HEK293 (cell line): ENCODE measurements at regions not wholly inside any gene's neighbourhood (a gene's known extent, or its start where the extent isn't known, plus 50 kb on each side); places are given as distances from the start of the nearest gene placed in this dataset.

Source experiments
- CTCF ChIA-PET: fragments of 350-600 bp; formaldehyde crosslinking; extraction: SDS; loops from one replicate; lab custom pipeline; 2021; ENCODE audit warnings: antibody characterized with exemption; lab: Yijun Ruan, JAX
- POLR2A ChIA-PET: fragments of 300-600 bp; formaldehyde crosslinking; extraction: SDS; loops from one replicate; lab custom pipeline; 2020; ENCODE audit warnings: antibody characterized with exemption, inconsistent platforms; lab: Yijun Ruan, JAX
- H3K27ac ChIP-seq: fragments of 200-500 bp; sonication (Bioruptor generic); 2 replicates; pipeline ENCODE4 v1.5.1; 2014; ENCODE audit warnings: low read depth, low read length, control low read depth, inconsistent platforms; ENCODE audit errors: extremely low read depth
- H3K36me3 ChIP-seq, 2 experiments: fragments of 200-500 bp in 1 of 2; sonication (Bioruptor generic) in 1 of 2; 1 replicate in 1 of 2; 2 replicates in 1 of 2; pipeline ENCODE4 v1.5.1; 2014 to 2017; ENCODE audit warnings: inconsistent platforms in 2 of 2, low read length in 2 of 2; ENCODE audit not compliant: control insufficient read depth in 2 of 2, insufficient read depth in 1 of 2
- H3K4me1 ChIP-seq: fragments of 200-500 bp; sonication (Bioruptor generic); 2 replicates; pipeline ENCODE4 v1.5.1; 2014; ENCODE audit warnings: mild to moderate bottlenecking, low read length, inconsistent platforms; ENCODE audit not compliant: control insufficient read depth, insufficient read depth
- H3K4me3 ChIP-seq: 2 replicates; pipeline ENCODE4 v1.5.1; 2011; ENCODE audit warnings: low read depth, mild to moderate bottlenecking, control low read depth, low read length, moderate library complexity
- H3K9me3 ChIP-seq: fragments of 200-500 bp; sonication (Bioruptor generic); 2 replicates; pipeline ENCODE4 v1.5.1; 2014; ENCODE audit warnings: low read depth, low read length, inconsistent platforms; ENCODE audit not compliant: control insufficient read depth, insufficient read depth
- GLI4 ChIP-seq: fragments of 450-650 bp; formaldehyde crosslinking; IDR thresholded peaks from 2 replicates; pipeline ENCODE4 v1.5.1; 2016; ENCODE audit warnings: missing biosample characterization, missing genetic modification characterization
- HOXA7 ChIP-seq: sonication (generic); formaldehyde crosslinking; IDR thresholded peaks from 2 replicates; pipeline ENCODE4 v1.8.1; 2022; ENCODE audit warnings: missing genetic modification reagents, borderline replicate concordance
- HOXC10 ChIP-seq: sonication (generic); formaldehyde crosslinking; IDR thresholded peaks from 2 replicates; pipeline ENCODE4 v1.8.1; 2023; ENCODE audit warnings: mild to moderate bottlenecking, missing genetic modification reagents
- KLF1 ChIP-seq: fragments of 450-650 bp; formaldehyde crosslinking; IDR thresholded peaks from 2 replicates; pipeline ENCODE4 v1.5.1; 2016; ENCODE audit warnings: missing biosample characterization, missing genetic modification characterization
- PATZ1 ChIP-seq: fragments of 450-650 bp; formaldehyde crosslinking; IDR thresholded peaks from 2 replicates; pipeline ENCODE4 v1.5.1; 2016; ENCODE audit warnings: missing biosample characterization, missing genetic modification characterization
- SCRT1 ChIP-seq: fragments of 450-650 bp; formaldehyde crosslinking; IDR thresholded peaks from 2 replicates; pipeline ENCODE4 v1.5.1; 2016; ENCODE audit warnings: missing biosample characterization, missing genetic modification characterization, borderline replicate concordance
- ZBTB1 ChIP-seq: fragments of 450-650 bp; formaldehyde crosslinking; IDR thresholded peaks from 2 replicates; pipeline ENCODE4 v1.5.1; 2016; ENCODE audit warnings: missing biosample characterization, missing genetic modification characterization
- ZBTB49 ChIP-seq: fragments of 450-650 bp; formaldehyde crosslinking; IDR thresholded peaks from 2 replicates; pipeline ENCODE4 v1.5.1; 2016; ENCODE audit warnings: missing biosample characterization, missing genetic modification characterization, low read depth
- ZNF121 ChIP-seq: fragments of 450-650 bp; formaldehyde crosslinking; IDR thresholded peaks from 2 replicates; pipeline ENCODE4 v1.5.1; 2016; ENCODE audit warnings: missing biosample characterization, missing genetic modification characterization
- ZNF169 ChIP-seq: fragments of 450-650 bp; formaldehyde crosslinking; IDR thresholded peaks from 2 replicates; pipeline ENCODE4 v1.5.1; 2016; ENCODE audit warnings: missing biosample characterization, missing genetic modification characterization
- ZNF174 ChIP-seq: fragments of 450-650 bp; formaldehyde crosslinking; IDR thresholded peaks from 2 replicates; pipeline ENCODE4 v1.5.0; 2017; ENCODE audit warnings: missing biosample characterization, mild to moderate bottlenecking, missing genetic modification characterization
- ZNF175 ChIP-seq: fragments of 450-650 bp; formaldehyde crosslinking; IDR thresholded peaks from 2 replicates; pipeline ENCODE4 v1.5.1; 2016; ENCODE audit warnings: missing biosample characterization, missing genetic modification characterization
- ZNF18 ChIP-seq: fragments of 450-650 bp; formaldehyde crosslinking; IDR thresholded peaks from 2 replicates; pipeline ENCODE4 v1.5.1; 2016; ENCODE audit warnings: missing biosample characterization, missing genetic modification characterization
- ZNF248 ChIP-seq: fragments of 450-650 bp; formaldehyde crosslinking; IDR thresholded peaks from 2 replicates; pipeline ENCODE4 v1.5.1; 2017; ENCODE audit warnings: missing biosample characterization, missing genetic modification characterization
- ZNF335 ChIP-seq: fragments of 450-650 bp; formaldehyde crosslinking; conservative IDR thresholded peaks from 2 replicates; pipeline ENCODE4 v1.5.1; 2016; ENCODE audit warnings: missing biosample characterization, missing genetic modification characterization
- ZNF350 ChIP-seq: fragments of 450-650 bp; formaldehyde crosslinking; IDR thresholded peaks from 2 replicates; pipeline ENCODE4 v1.5.0; 2017; ENCODE audit warnings: missing biosample characterization, mild to moderate bottlenecking, missing genetic modification characterization
- ZNF549 ChIP-seq: fragments of 450-650 bp; IDR thresholded peaks from 2 replicates; pipeline ENCODE4 v1.5.1; 2018; ENCODE audit warnings: missing biosample characterization, missing genetic modification characterization, mild to moderate bottlenecking, inconsistent platforms, moderate library complexity
- ZNF791 ChIP-seq: fragments of 450-650 bp; formaldehyde crosslinking; IDR thresholded peaks from 2 replicates; pipeline ENCODE4 v1.5.1; 2016; ENCODE audit warnings: missing biosample characterization, missing genetic modification characterization
- ZNF837 ChIP-seq: fragments of 450-650 bp; formaldehyde crosslinking; IDR thresholded peaks from 2 replicates; pipeline ENCODE4 v1.5.1; 2016; ENCODE audit warnings: missing biosample characterization, missing genetic modification characterization
- ZXDB ChIP-seq: fragments of 450-650 bp; formaldehyde crosslinking; IDR thresholded peaks from 2 replicates; pipeline ENCODE4 v1.5.1; 2016; ENCODE audit warnings: missing biosample characterization, missing genetic modification characterization
- TF ChIP-seq, protein P1 (sequence below): fragments of 450-650 bp; formaldehyde crosslinking; IDR thresholded peaks from 2 replicates; pipeline ENCODE4 v1.5.1; 2016; ENCODE audit warnings: missing biosample characterization, missing genetic modification characterization
- TF ChIP-seq, protein P2 (sequence below): fragments of 450-650 bp; formaldehyde crosslinking; IDR thresholded peaks from 2 replicates; pipeline ENCODE4 v1.5.1; 2016; ENCODE audit warnings: missing biosample characterization, missing genetic modification characterization, borderline replicate concordance
- TF ChIP-seq, protein P3 (sequence below): fragments of 450-650 bp; formaldehyde crosslinking; IDR thresholded peaks from 2 replicates; pipeline ENCODE4 v1.5.1; 2017; ENCODE audit warnings: missing biosample characterization, missing genetic modification characterization

GRCh38 chr6:153702671-153703070 lies 336.4 kb upstream of the OPRM1 start (continued):
- no peak for TF ChIP-seq ZNF174 (tag by site-specific recombination)
- TF ChIP-seq ZXDB = no peak
- no peak for TF ChIP-seq ZNF837
- TF ChIP-seq, protein P1, sequence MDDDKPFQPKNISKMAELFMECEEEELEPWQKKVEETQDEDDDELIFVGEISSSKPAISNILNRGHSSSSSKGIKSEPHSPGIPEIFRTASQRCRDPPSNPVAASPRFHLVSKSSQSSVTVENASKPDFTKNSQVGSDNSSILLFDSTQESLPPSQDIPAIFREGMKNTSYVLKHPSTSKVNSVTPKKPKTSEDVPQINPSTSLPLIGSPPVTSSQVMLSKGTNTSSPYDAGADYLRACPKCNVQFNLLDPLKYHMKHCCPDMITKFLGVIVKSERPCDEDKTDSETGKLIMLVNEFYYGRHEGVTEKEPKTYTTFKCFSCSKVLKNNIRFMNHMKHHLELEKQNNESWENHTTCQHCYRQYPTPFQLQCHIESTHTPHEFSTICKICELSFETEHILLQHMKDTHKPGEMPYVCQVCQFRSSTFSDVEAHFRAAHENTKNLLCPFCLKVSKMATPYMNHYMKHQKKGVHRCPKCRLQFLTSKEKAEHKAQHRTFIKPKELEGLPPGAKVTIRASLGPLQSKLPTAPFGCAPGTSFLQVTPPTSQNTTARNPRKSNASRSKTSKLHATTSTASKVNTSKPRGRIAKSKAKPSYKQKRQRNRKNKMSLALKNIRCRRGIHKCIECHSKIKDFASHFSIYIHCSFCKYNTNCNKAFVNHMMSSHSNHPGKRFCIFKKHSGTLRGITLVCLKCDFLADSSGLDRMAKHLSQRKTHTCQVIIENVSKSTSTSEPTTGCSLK (tag by site-specific recombination) = no peak
- TF ChIP-seq ZBTB49 (tag by site-specific recombination) = no peak
- no peak for TF ChIP-seq HOXC10

DNA sequence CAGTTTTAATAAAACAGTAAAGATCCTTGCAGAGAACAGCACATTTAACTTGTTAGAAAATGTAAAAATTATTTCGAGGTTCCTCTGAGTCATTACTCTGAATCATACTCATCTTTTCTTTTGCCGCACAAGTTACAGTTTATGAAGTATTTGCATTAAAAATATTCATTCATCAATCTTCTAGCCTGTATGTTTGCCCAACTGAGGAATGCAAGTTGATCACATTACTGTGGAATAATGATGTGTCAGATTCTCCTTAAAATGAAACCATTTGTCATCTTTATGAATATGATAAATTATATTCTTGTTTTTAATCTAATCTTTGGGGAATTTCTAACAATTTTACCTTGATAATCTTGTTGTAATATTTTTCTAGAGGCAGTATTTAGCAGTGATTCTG lies 340.4 kb upstream of the OPRM1 start:
- Histone ChIP-seq H3K9me3 (no peaks in the 10 kb centered on the region), H3K4me3 (no peak overlapping the region), H3K27ac (no peak overlapping the region), H3K36me3 (no peaks in the 10 kb centered on the region), H3K4me1 (no peaks in the 10 kb centered on the region)
- ChIA-PET CTCF (no interaction called here), POLR2A (no interaction called here)
- TF ChIP-seq ZNF791 (tag by site-specific recombination) (no peak), ZNF248 (no peak), SCRT1 (tag by site-specific recombination) (no peak), ZNF18 (tag by site-specific recombination) (no peak), HOXA7 (CRISPR knock-in tag) (no peak), ZNF121 (tag by site-specific recombination) (no peak), ZNF549 (tag by site-specific recombination) (no peak), GLI4 (tag by site-specific recombination) (no peak)
- TF ChIP-seq, protein P2, sequence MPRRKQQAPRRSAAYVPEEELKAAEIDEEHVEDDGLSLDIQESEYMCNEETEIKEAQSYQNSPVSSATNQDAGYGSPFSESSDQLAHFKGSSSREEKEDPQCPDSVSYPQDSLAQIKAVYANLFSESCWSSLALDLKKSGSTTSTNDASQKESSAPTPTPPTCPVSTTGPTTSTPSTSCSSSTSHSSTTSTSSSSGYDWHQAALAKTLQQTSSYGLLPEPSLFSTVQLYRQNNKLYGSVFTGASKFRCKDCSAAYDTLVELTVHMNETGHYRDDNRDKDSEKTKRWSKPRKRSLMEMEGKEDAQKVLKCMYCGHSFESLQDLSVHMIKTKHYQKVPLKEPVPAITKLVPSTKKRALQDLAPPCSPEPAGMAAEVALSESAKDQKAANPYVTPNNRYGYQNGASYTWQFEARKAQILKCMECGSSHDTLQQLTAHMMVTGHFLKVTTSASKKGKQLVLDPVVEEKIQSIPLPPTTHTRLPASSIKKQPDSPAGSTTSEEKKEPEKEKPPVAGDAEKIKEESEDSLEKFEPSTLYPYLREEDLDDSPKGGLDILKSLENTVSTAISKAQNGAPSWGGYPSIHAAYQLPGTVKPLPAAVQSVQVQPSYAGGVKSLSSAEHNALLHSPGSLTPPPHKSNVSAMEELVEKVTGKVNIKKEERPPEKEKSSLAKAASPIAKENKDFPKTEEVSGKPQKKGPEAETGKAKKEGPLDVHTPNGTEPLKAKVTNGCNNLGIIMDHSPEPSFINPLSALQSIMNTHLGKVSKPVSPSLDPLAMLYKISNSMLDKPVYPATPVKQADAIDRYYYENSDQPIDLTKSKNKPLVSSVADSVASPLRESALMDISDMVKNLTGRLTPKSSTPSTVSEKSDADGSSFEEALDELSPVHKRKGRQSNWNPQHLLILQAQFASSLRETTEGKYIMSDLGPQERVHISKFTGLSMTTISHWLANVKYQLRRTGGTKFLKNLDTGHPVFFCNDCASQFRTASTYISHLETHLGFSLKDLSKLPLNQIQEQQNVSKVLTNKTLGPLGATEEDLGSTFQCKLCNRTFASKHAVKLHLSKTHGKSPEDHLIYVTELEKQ (tag by site-specific recombination) = no peak

GRCh38 chr6:153698001-153698400 lies 341.0 kb upstream of the OPRM1 start:
- CTCF ChIA-PET = no interaction called here
- Histone ChIP-seq H3K27ac (no peak overlapping the region), H3K9me3 (no peaks in the 10 kb centered on the region), H3K36me3 (no peaks in the 10 kb centered on the region), H3K4me3 (no peak overlapping the region), H3K4me1 (no peaks in the 10 kb centered on the region)
- POLR2A ChIA-PET = no interaction called here
- TF ChIP-seq ZNF169 (tag by site-specific recombination) = no peak
- no peak for TF ChIP-seq ZBTB1
- TF ChIP-seq PATZ1 (tag by site-specific recombination) = no peak
- TF ChIP-seq, protein P3, sequence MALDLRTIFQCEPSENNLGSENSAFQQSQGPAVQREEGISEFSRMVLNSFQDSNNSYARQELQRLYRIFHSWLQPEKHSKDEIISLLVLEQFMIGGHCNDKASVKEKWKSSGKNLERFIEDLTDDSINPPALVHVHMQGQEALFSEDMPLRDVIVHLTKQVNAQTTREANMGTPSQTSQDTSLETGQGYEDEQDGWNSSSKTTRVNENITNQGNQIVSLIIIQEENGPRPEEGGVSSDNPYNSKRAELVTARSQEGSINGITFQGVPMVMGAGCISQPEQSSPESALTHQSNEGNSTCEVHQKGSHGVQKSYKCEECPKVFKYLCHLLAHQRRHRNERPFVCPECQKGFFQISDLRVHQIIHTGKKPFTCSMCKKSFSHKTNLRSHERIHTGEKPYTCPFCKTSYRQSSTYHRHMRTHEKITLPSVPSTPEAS (tag by site-specific recombination) = no peak
- no peak for TF ChIP-seq ZNF350 (tag by site-specific recombination)
- TF ChIP-seq ZNF175 (tag by site-specific recombination) = no peak
- TF ChIP-seq ZNF335 (tag by site-specific recombination) = no peak
- TF ChIP-seq KLF1 (tag by site-specific recombination) = no peak
